ENCODE measurements at regions not wholly inside any gene's neighbourhood (a gene's known extent, or its start where the extent isn't known, plus 50 kb on each side); places are given as distances from the start of the nearest gene placed in this dataset.
A peak's percentile ranks its signal among the peaks of the same experiment; 100 is the strongest.

DNA sequence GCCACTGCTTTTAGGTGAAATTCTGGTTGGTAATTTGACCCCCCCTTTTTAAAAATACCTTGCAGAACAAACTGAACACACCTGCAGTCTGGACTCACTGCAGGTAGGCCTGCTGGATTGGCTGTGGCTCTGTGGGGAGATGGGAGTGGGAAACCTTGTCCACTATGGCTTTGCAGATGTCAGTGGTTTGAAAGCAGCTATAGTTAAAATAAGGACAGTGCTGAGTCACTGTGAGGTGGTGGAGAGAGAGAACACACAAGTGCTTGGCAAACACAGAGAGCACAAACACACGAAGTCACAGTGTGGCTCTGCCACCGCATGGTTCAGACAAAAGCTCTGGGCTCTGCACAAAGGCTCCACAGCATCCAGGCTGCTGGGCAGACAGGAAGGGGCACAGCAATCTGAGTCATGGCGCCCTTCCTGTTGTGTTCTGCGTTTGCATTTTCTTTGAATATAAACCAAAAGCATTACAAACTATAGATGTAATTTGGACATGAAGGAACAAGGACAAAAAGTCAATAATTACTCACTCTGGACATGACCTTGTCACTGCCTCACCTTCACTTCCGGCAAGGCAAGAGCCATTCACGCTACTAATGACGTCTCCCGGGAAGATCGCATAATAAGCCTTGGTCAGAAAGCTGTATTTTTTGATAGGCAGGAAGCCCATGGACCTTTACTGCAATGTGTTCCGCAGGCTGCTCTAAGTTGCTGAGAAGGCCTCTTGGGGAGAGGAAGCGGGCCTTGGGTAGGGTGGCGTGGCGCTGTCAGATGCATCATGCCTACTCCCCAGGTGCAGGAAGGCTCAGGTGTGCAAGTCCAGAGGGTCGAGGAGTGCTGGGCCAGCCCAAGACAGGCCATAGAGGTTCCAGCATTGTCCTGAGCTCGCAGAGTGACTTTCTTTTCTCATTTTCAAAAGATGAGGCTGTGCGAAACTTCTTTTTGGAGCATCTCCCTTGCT, 60.1 kb upstream of the MED9 start:
- DNase-seq (ENCODE audit: low read depth in 2 of 2), result peak; percentile 79 to 94

DNA sequence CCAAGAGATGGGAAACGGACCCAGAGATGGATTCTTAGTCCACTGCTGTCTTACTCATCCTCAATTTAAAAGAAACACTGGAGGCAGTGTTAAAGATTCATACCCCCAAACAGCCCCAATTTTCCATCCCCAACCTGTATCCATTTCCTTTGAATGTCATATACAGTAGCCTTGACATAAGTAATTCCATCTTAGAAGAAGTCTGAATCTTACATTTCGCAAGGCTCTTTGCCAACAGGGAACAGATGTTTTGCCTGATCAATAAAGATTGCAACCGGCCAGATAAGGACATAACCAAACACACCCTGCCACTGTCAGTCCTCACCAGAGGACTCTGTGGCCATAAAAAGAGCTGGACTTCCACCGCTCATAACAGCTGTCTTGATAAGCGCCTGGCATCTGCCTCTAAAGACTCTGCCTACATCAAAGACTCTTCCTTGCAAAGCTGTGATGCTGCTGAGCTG, 59.0 kb upstream of the MED9 start:
- DNase-seq (ENCODE audit: low read depth in 2 of 2), result no peak

DNA sequence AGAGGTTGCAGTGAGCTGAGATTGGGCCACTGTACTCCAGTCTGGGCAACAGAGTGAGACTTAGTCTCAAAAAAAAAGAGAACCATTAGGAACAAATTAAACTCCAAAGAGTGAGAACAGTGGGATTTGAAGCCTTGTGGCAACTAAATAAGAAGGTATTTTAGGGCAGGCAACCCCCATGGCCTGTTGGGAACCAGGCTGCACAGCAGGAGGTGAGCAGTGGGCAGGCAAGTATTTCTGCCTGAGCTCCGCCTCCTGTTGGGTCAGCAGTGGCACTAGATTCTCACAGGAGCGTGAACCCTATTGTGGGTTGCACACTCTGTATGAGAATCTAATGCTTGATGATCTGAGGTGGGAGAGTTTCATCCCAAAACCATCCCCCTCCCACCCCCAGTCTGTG, 57.6 kb upstream of the MED9 start:
- no peak for DNase-seq (ENCODE audit: low read depth in 2 of 2)

DNA sequence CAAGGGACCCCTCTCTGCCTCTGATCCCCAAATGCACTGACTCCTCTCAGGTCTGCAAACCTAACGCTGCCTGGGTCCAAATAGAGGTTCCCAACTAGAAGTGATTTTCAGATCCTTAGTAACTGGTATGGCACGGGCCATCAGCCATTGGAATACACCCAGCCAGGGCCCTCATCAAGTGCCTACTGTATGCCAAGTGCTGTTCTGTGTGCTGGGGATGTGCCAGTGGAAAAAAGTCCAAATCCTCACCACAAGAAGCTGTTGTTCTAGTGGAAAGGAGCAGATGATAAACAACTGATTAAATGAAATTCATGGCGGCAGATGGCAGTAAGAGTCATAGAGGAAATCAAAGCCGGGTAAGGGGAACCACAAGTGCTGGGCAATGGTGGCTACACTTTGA, 57.2 kb upstream of the MED9 start:
- DNase-seq (ENCODE audit: low read depth in 2 of 2), result no peak

DNA sequence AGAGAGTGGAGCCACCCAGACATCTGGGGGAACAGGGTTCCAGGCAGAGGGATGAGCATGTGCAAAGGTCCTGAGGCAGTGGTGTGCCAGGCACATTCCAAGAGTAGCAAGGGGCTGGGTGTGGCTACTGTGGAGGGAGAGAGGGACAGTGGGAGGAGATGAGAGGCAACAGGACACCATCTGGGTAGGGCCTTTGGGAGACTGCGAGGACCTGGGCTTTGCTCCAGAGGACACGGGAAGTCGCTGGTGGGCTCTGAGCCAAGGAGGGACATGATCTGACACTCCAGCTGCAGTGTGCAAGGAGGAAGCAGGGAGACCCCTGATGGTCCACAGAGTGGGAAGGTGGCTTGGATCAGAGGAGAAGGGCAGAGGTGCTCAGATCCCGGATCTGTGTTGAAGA, 56.7 kb upstream of the MED9 start:
- DNase-seq (ENCODE audit: low read depth in 2 of 2), result no peak

DNA sequence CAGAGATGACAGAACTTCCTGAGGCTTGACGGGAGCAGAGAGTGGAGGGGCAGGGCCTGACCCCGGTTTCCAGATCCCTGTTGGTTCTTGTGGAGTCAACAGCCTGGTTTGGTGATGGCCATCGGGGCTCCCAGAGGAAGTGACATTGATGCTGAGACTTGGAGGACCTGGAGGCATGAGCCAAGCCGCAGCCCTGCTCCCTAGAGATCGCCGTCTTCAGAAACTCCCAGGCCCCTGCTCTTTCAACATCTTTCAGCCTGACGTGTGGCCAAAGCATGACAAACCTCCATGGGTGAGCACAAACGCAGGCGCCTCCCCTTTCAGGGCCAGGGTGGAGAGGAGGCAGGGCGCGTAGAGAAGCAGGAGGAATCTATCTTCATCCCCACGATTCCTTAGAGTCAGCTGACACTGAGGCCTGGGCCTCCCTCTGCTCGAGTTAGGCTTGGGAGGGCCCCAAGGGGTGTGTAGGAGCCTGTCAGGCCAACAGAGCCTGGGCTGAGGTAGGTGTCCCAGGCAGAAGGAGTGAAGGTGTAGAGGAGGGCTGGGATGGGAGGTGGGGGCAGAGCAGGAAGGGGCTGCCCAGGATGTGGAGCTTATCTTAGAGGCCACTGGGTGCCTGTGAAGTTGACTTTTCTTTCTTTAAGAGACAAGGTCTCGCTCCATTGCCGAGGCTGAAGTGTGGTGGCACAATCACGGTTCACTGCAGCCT, 56.1 kb upstream of the MED9 start:
- peak in 1 of 2 donors; percentile 34 for DNase-seq (ENCODE audit: low read depth in 2 of 2)

DNA sequence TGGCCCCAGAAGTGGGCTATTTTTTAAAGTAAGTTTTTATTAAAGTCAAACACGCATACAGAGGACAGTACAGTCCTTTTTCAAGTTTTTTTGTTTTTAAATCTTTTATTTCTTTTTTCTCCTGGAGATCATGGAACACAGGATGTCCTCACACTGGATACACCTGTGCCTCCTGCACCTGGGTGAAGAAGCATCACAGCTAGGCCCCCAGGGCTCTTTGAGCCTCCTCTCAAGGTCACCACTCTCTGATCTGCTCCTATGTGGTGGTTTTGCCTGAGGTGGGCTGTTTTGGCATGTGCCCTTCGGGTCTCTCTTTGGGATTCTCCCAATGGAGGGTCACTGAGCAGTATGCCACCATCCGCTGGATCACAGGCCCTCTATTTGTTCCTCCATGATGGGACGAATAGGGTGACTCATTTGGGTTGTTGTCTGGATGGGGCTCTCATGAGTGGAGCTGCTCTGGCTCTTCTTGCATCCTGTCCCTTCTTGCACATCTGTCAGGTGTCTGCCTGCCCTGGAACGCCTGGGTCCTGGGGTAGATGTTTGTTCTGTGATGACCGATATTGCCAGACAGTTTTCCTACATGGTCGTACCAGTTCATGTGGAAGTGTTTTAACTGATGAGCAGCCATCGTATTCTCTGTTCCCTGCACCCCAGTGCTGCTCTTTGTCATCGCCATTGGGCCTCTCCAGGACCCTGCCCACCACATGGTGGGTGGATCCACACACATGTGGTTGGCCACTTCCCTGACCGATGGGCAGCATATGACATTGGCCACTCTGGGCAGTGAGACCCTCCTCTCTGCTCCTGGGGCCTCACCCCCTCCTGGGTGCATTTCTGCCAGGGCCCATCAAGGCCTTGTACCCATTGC, 55.2 kb upstream of the MED9 start:
- DNase-seq (ENCODE audit: low read depth in 2 of 2), result no peak

DNA sequence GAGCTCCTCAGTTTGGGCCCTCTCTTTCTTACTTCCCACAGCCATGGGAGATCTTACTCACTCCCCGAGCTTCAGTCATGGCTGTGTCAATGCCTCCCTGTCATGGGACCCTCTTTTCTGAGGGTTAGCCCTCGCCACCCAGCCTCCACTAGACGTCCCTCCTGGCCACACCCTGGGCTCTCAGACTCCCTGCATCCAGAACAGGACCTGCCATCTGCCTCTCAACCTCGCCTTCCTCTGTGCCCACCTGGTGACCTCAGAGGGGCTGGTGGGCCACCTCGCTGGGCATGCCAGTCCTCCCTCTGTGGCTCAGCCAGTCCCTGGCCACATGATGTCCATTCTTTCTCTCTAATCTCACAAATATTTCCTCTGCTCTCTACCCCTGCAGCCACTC, 54.6 kb upstream of the MED9 start:
- no peak for DNase-seq (ENCODE audit: low read depth in 2 of 2)

DNA sequence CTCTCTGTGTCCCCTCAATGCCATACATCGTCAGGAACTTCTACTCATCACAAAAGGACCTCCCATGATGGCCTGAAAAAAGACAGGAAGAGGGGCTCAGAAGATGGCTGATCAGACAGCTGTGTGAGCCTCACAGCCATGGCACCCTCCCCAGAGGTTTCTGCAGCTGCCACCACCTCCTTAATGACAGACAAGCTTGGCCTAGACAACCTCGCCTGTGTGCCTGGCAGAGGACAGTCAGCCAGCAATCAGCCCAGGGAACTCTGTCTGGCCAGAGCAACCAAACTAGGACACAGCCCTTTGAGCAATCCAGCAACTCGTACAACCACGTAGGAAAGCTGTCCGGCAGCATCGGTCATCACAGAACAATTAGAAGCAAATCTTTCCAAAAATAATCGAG, 54.2 kb upstream of the MED9 start:
- no peak for DNase-seq (ENCODE audit: low read depth in 2 of 2)

DNA sequence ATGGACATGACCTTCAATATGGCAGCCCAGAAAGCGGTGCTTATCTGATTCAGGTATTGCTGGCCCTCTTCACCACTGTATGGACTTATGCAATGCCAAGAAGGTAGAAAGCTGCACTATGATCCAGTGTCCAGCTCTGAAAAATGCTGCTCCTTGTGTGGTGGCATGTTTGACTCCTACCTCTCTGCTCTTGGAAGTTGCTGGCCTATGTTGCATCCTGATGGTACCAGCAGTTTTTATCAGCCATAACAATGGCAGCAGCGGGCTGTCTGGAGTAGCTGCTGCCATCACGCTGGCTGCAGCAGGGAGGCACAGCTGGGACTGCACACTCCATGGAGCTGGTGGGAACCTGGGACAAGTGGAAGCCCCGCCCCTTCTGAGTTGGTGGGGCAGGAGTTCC, 53.1 kb upstream of the MED9 start:
- DNase-seq (ENCODE audit: low read depth in 2 of 2), result no peak

DNA sequence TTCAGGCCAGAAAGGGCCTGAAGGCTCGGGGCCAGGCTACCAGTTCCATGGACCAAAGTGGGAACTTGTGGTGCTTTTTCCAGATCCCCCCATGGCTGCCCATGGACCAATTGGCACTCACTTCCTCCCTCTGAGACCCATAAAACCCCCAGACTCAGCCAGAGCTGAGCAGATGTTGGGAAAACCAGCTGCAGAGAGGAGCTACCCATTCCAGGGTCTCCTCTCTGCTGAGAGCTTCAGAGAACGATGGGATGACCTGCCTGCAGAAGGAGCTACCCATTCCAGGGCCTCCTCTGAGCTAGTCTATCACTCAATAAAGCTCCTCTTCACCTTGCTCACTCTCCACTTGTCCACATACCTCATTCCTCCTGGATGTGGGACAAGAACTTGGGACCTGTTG, 52.2 kb upstream of the MED9 start:
- DNase-seq (ENCODE audit: low read depth in 2 of 2), result no peak

DNA sequence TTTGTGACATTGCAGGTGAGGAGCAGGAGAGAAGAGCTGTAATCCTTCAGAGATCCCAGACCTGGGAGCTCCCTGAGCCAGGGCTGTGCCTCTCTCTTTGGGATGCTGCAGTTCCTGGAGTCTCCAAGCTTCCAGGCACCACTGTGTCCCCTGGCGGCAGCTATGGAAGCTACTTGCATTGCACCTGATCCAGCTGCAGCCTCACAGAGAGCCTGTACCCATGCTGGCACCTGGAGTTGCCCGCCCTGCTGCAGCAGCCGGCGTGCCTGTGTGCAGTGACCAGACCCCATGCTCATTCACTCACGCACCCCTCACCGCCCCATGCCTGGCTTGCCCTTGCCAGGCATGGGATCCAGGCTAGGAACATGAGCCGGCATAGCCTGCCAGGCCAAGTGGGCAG, 51.8 kb upstream of the MED9 start:
- DNase-seq (ENCODE audit: low read depth in 2 of 2), result no peak

DNA sequence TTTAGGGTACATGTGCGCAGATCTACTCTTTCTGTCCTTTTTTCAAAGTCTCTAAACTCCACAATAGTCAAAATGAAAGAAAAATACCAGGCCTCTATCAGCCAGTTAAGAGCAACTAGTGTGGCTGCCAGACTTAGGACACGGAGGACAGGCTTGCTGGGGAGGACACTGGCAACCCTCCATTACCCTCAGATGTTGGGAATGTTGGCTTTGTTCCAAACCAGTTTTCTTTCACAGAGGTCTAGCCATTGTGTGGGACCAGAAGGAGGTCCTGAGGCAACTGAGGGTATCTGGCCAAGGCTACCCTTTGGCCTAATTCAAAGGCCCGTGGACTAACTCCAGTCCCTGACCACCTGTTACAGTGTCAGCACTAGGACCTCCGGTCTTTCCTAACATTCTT, 51.2 kb upstream of the MED9 start:
- DNase-seq (ENCODE audit: low read depth in 2 of 2), result no peak

DNA sequence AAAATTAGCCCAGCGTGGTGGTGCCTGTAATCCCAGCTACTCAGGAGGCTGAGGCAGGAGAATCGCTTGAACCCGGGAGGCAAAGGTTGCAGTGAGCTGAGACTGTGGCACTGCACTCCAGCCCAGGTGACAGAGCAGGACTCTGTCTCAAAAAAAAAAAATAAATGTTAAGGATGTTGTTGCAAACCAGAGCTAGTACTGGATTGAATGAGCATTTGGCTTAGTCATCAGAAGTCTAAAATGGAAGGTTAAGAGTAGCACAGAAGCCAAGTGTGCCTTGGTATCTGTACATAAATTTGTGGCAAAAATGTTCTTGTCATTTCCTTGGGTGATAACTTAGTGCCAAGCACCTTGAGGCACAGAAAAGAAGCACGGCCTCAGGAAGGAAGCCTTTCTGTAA, 50.6 kb upstream of the MED9 start:
- no peak for DNase-seq (ENCODE audit: low read depth in 2 of 2)

Data from dermis microvascular lymphatic vessel endothelial cell (primary cell).